ENCODE measurements at regions not wholly inside any gene's neighbourhood (a gene's known extent, or its start where the extent isn't known, plus 50 kb on each side); places are given as distances from the start of the nearest gene placed in this dataset.
"Not testable (repeated sequence)": the region's sequence is repeated elsewhere in the genome, so short reads cannot be mapped to it uniquely, and the experiment has no call there.

GRCh38 chr7:152594801-152595200 is 81.1 kb downstream of the XRCC2 start:
- DNase-seq (ENCODE audit: extremely low read depth, low read depth), result no peak

- no peak for DNase-seq (ENCODE audit: extremely low read depth, low read depth)
Measured at GRCh38 chr7:152591976-152592375, 84.0 kb downstream of the XRCC2 start.

DNA sequence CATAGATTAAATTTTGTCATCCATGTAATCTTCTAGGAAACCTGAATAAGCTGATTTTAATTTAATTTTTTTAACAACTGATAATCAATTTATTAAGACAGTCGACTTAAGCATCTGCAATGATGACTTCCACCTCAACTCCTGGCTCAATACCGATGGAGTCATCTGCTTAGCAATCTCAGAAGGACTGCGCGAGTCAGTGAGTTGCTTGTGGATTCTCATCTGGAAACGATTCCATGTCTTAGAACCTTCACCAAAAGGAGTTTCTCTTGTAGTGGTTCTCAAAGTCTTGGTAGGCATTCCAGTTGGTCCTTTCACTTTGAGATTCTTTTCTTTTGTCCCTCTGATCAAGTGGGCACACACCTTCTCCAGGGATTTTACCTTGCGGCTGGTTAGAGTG is 85.5 kb downstream of the XRCC2 start:
- no peak for DNase-seq (ENCODE audit: extremely low read depth, low read depth)

GRCh38 chr7:152589821-152590220 is 86.1 kb downstream of the XRCC2 start:
- not testable (repeated sequence) for DNase-seq (ENCODE audit: extremely low read depth, low read depth)

DNA sequence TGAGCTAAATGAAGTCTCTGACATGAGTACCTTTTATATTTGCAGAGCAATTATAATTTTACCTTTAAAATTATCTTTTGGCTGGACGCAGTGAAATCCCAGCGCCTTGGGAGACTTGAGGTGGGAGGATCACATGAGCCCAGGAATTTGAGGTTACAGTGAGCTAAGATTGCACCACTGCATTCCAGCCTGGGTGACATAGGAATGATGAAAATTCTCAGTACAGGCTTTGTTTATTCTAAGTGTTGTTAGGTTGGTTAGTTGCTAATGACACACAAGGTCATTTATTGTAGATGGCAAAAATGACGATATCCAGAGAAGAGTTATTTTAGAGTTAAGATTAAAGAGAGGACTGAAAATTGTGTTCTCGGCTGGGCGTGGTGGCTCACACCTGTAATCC is 87.6 kb downstream of the XRCC2 start:
- DNase-seq (ENCODE audit: extremely low read depth, low read depth), result peak; percentile 13

DNA sequence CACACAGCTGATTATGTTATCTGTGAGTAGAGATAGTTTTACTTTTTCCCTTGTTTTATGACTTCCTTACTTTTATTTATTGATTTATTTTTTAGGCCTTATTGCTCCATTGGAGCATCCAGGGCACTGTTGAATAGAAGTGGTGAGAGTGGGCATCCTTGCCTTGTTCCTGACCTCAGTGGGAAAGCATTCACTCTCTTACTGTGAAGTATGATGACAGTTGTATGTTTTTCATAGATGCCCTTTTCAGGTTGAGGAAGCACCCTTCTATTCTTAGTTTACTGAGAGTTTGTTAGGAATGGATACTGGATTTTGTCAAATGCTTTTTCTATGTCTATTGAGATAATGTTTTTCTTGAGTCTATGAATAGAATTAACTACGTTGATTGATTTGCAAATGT is 88.6 kb downstream of the XRCC2 start:
- no peak for DNase-seq (ENCODE audit: extremely low read depth, low read depth)

DNA sequence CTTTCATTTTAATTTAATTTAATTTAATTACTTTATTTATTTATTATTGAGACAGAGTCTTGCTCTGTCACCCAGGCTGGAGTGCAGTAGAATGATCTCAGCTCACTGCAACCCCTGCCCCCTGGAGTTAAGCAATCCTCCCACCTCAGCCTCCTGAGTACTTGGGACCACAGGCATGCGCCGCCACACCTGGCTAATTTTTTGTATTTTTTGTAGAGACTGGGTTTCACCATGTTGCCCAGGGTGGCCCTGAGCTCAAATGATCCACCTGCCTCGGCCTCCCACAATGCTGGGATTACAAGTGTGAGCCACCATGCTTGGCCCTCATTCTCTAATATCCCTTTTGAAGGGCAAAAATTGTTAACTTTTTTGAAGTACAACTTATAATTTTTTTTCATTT is 92.9 kb downstream of the XRCC2 start:
- DNase-seq (ENCODE audit: extremely low read depth, low read depth), result no peak

DNA sequence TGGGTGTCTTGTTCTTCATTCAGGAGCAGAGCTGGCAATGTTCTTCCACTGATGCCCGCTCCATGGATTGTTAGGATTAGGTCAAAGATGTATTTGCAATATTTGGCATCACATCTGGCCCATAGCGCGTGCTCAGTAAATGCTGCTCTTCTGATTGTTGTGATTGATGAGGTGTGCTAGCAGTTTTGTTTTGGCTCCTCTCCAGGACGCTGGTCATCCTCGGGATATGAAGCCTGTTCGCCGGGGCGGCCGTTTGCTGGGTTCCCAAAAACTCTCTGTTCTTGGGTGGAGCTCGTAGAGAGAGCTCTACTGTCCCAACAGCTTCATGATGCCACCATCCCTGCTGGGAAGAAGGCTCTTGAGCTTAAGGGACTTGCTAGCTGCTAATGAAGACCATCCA is 96.9 kb downstream of the XRCC2 start:
- DNase-seq (ENCODE audit: extremely low read depth, low read depth), result no peak

GRCh38 chr7:152577339-152577738 is 98.6 kb downstream of the XRCC2 start:
- DNase-seq (ENCODE audit: extremely low read depth, low read depth), result no peak

DNA sequence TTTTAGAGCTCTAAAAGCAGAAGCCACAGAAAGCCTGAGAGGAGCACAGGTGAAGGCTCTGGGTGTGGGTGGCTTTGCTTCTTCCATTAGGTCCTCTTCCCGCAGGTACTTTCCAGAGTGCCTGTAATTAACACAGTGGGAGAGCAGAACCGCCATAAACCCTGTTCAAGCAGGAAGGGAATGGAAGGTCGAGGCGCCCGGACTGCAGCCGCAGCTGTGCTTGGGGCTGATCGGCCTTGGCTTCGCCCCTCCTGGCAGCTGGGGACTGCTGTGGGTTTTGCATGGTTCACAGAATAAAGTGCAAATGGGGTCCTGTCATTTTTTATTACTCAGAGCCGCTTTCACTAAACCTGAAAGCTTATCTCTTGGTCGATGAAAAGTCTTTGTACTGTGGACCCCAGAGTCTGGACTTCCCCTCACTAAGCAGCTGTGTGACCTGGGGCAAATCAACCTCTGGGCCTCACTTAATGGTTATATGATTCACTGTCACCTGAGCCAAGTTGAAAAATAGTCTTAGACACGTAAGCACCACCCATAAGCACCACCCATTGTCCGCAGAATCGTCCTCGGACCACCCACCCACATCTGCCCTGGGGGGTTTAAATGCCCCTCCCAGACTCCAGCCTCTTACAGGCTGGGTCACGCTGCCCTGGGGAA is 100.9 kb downstream of the XRCC2 start:
- no peak for DNase-seq (ENCODE audit: extremely low read depth, low read depth)

DNA sequence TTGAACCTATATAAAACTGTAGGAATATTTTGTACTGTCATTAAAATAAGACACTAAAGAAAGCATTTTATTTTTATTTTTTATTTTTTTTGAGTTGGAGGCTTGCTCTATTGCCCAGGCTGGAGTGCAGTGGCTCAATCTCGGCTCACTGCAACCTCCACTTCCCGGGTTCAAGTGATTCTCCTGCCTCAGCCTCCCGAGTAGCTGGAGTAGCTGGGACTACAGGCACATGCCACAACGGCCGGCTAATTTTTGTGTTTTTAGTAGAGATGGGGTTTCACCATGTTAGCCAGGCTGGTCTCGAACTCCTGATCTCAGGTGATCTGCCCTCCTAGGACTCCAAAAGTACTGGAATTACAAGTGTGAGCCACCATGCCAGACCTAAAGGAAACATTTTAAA is 102.8 kb downstream of the XRCC2 start:
- not testable (repeated sequence) for DNase-seq (ENCODE audit: extremely low read depth, low read depth)

GRCh38 chr7:152572101-152572500 is 103.8 kb downstream of the XRCC2 start:
- DNase-seq (ENCODE audit: extremely low read depth, low read depth), result no peak

- no peak for DNase-seq (ENCODE audit: extremely low read depth, low read depth)
Measured at GRCh38 chr7:152571068-152571467, 104.9 kb downstream of the XRCC2 start.

- no peak for DNase-seq (ENCODE audit: extremely low read depth, low read depth)
Measured at GRCh38 chr7:152568972-152569371, 107.0 kb downstream of the XRCC2 start.

DNA sequence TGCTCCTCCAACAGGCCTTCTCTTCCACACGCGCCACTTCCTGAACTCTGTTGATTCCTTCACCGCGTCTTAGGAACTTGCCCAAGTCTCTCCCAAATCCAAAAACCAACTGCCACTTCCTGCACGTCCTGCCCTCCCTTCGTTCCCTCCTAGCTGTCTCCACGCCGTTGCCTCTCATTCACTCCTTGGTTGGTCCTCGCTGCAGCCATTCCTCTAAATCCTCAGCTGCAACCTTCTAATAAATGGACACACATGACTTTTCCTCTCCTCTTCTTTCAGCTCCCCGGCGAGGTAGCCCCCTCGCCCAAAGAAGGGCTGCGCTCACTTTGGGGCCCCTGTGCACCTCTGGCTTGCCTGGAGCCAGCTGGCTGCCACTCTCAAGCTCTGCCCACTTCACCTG is 110.2 kb downstream of the XRCC2 start:
- DNase-seq (ENCODE audit: extremely low read depth, low read depth), result no peak

DNA sequence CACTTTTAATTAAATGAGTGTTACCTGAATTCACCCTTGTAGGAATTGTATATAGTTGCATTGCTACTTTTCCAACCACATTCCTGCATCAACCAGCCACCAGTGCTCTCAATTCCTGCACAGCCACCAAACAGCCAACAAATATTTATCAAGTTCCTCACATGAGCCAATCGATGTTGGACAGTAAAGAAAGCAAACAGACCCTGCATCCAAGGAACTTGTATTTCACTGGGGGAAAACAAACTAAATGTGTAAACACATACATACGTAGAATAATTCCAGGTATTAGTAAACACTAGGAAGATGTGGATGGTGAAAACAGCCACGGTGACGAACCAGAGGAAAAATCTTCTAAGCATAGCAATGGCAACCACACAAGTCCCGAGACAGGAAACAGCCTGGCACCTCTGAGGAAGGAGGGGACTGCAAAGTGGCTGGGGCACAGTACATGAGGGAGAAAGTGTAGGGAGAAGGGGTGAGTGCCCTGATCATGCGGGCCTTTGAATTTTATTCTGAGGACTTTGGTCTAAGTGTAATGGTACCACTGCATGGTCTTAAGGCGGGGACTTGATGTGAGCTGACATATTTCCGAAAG is 111.2 kb downstream of the XRCC2 start:
- DNase-seq (ENCODE audit: extremely low read depth, low read depth), result no peak

DNA sequence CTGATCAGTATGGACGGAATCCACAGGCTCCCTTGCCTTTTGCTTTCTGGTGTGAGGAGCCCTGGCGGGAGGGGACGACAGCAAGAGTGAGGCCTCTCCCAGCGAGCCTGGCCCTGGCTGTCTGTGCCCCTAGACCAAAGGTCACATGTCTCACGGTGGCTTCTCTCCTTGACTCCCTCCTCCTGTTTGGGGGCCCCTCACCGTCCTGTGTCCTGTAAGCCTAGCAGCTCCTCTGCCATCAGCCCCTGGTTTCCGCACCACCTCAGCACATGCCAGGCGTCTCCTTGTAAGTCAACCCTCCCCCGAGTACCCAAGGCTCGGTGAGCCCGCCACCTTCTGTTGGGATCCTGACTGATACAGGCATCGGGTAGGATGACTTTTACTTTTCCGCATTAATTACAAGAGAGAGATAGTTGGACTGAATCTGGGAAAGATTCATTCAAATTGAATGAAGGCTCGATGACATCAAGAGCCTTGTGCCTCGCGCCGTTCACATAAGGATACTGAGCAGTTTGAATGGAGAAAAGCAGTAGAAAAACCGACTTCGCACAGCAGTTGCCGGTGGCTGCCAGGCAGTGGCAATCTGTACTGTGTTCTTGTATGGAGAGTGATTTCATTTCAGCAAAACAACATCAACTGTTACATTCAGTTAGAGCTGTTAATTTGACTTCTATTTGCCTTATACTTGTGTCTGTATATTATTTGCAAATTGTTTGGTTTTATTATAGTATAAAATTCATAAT is 119.8 kb downstream of the XRCC2 start:
- DNase-seq (ENCODE audit: extremely low read depth, low read depth), result no peak

DNA sequence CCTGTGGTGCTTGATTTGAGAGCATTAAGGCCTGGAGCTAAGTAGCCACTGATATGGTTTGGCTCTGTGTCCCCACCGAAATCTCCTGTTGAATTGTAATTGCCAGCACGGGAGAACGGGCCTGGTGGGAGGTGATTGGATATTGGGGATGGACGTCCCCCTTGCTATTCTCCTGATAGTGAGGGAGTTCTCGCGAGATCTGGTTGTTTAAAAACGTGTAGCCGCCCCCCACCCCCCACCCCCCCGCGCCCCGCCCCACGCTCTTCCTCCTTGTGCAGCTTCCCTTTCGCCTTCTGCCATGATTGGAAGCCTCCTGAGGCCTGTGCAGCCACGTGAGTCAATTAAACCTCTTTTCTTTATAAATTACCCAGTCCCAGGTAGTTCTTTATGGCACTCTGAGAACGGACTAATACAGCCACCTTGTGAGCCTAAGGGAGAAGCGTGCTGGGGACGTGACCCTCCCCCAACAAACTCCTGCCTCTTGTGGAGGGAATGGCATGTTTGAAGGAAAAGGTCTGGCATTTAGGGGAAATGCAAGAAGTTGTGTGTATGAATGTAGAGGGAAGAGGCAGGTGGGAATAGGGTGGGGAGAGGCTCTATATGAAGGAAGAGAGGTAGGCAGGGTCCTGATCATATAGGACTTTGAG is 118.0 kb upstream of the KMT2C start:
- no peak for DNase-seq (ENCODE audit: extremely low read depth, low read depth)

DNA sequence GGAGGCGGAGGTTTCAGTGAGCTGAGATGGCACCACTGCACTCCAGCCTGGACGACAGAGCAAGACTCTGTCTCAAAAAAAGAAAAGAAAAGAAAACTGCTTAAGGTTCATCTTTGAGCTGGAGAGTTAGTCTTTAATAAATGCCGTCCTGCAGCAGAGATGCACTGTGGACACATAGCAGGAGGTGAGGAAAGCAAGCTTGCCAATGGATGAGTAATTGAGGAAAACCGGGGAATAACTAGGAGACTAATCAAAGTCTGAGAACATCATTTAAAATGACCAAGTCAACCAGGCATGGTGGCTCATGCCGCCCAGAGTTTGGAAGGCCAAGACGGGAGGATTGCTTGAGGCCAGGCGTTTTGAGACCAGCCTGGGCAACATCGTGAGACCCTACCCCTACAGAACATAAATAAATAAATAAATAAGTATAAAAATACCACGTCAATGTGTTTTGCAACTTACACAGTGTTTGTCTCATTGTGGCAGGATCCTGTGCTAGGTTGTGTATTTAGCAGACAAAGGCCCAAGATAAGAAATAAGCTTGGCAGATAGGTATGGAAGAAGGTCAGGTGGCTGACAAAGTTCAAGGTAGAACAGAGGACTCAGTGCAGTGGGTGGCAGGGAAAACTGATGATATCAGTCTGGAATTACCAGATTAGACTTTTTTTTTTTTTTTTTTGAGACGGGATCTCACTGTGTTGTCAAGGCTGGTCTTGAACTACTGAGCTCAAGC is 115.7 kb upstream of the KMT2C start:
- no peak for DNase-seq (ENCODE audit: extremely low read depth, low read depth)

DNA sequence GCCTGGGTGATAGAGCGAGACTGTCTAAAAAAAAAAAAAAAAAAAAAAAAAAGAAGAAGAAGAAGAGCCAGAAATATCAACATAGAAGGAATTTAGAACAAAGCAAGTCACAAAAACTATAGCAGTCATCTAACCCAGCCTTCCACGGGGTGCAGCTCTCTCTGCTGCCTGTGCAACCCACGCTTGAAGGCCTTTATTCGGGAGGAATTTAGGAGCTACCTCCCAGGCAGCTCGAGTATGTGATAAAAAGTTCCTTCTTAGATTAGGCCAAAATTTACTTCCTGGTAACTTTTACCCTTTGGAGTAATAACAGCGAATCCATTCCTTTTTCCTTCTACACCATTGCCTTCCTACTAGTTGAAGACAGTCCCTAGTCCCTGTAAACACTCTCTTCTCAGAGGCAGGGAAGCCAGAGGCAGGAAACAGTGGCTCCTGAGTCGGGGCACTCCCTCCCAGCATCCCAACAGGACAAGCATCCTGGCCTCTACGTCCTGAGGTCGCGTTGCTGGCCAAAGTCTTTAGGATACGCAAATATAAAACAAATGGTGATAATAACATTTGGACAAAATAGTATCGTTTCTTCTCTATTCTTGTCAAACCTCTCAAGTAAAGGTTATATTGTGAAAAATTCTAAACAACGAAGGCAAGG is 109.3 kb upstream of the KMT2C start:
- DNase-seq (ENCODE audit: extremely low read depth, low read depth), result no peak

Data from NCI-H460 (cell line).